IPS-15b (cell line): ENCODE measurements at regions not wholly inside any gene's neighbourhood (a gene's known extent, or its start where the extent isn't known, plus 50 kb on each side); places are given as distances from the start of the nearest gene placed in this dataset.

Source experiments
- H3K27me3 ChIP-seq: one replicate; pipeline ENCODE4 v1.6.1; 2013; ENCODE audit warnings: low read length; ENCODE audit not compliant: control insufficient read depth, insufficient read depth
- H3K36me3 ChIP-seq: one replicate; pipeline ENCODE4 v1.6.1; 2013; ENCODE audit warnings: low read length; ENCODE audit not compliant: control insufficient read depth, insufficient read depth
- H3K4me1 ChIP-seq: one replicate; pipeline ENCODE4 v1.6.1; 2013; ENCODE audit warnings: mild to moderate bottlenecking, low read length; ENCODE audit not compliant: control insufficient read depth, insufficient read depth
- H3K4me3 ChIP-seq: one replicate; pipeline ENCODE4 v1.5.1; 2013; ENCODE audit warnings: low read depth, low read length
- H3K9ac ChIP-seq: one replicate; pipeline ENCODE4 v1.6.1; 2013; ENCODE audit warnings: low read depth, mild to moderate bottlenecking, low read length
- H3K9me3 ChIP-seq: one replicate; pipeline ENCODE4 v1.6.1; 2013; ENCODE audit warnings: mild to moderate bottlenecking, low read length; ENCODE audit not compliant: control insufficient read depth, insufficient read depth

DNA sequence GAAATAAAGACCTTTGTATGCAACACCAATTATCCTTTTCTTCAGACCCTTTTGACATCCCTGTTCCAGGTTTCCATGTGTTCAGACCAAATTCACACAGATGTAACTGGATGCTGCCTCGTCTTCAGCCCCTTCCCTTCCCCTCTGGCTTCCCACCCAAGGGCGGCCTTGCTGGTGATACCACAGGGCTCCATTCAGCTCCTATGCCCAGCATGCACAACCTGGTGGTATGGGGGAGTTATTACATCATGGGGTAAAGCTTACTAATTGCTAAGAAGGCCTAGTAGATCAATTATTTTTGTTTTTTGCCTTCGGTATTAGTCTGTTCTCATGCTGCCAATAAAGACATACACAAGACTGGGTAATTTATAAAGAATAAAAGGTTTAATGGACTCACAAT, 317.0 kb upstream of the CXXC4 start:
- H3K9me3 ChIP-seq, result no peaks in the 10 kb centered on the region
- H3K36me3 ChIP-seq, result no peaks in the 10 kb centered on the region
- H3K4me1 ChIP-seq, result no peaks in the 10 kb centered on the region
- no peak overlapping the region for H3K9ac ChIP-seq
- H3K27me3 ChIP-seq, result no peaks in the 10 kb centered on the region
- no peak overlapping the region for H3K4me3 ChIP-seq

DNA sequence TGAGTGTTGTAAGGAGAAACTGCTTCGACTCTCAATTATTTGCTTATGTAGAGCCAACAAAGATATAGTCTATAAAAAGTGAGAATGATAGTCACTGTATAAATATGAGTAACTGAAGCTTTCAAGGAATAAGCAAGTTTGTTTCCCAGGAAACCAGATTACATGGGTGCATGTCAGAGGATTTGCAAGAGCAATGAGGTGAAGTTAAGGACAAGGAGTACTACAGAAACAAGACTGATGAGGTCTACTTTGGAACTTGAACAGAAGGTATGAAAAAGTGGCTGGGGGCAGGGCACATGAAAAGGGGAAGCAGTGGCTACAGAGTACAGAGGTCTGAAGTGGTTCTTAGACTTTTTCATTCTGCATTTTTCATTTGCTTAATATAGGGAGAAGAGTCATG, 321.0 kb upstream of the CXXC4 start:
- Histone ChIP-seq H3K9me3 (no peaks in the 10 kb centered on the region), H3K4me3 (no peak overlapping the region), H3K36me3 (no peaks in the 10 kb centered on the region), H3K27me3 (no peaks in the 10 kb centered on the region), H3K4me1 (no peaks in the 10 kb centered on the region), H3K9ac (no peak overlapping the region)

DNA sequence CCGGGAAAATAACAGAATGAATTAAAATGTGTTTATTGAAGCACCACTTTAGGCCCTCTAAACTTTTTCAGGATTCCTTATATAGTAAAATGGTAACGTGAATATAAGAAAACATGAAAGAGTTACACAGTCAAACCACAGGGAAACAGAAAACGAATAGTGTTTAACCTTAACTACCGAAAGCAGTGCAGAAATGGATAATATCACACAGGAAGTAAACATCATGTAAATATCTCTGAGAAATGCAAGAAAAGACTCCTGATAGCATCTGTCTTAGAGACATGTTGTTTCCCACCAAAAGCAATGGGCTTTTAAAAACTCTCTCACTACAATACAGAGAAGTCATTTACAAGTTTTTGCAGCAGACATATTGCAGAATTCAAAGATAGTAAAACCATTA, 323.9 kb upstream of the CXXC4 start:
- Histone ChIP-seq H3K4me1 (no peaks in the 10 kb centered on the region), H3K9me3 (no peaks in the 10 kb centered on the region), H3K27me3 (no peaks in the 10 kb centered on the region), H3K4me3 (no peak overlapping the region), H3K36me3 (no peaks in the 10 kb centered on the region), H3K9ac (no peak overlapping the region)

DNA sequence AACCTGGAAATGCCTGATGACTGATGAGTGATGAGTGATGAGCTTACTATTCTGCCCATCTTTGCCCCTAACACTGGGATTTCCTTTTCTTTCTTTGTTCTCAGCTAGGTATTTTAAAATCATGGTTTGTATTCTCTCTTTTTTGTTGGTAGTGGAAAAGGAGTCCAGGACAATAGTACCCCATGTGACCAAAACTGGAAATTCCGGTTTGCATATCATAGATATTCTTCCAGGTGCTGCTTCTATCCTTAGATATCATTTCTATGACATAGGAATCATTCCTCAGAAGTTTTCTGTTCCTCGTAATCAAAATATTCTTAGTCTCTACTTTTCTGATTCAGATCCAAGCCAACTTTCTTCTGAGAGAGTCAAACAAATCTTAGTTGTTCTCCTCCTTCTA, 320.5 kb upstream of the TET2 start:
- no peak overlapping the region for H3K9ac ChIP-seq
- H3K9me3 ChIP-seq, result no peaks in the 10 kb centered on the region
- H3K27me3 ChIP-seq, result no peaks in the 10 kb centered on the region
- no peaks in the 10 kb centered on the region for H3K4me1 ChIP-seq
- no peak overlapping the region for H3K4me3 ChIP-seq
- H3K36me3 ChIP-seq, result no peaks in the 10 kb centered on the region

DNA sequence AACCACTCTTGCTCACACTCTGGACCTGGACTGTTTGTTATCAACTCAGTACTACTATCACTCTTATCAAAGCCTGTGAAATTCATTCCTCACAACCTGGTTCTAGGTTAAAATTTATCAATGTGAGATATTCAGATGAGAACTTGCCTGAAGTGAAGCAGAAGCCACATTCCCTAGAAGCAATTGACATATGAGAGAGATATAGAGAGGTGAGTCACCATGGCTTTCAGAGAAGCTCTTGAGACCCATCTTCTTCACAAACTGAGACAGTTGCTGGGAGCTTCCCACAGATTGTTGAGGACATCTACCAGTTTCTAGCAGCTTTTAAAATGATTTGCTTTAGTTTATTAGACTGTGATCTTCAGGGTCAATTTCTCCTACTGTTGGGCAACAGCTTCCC, 316.9 kb upstream of the TET2 start:
- no peaks in the 10 kb centered on the region for H3K36me3 ChIP-seq
- no peaks in the 10 kb centered on the region for H3K9me3 ChIP-seq
- no peak overlapping the region for H3K9ac ChIP-seq
- no peak overlapping the region for H3K4me3 ChIP-seq
- no peaks in the 10 kb centered on the region for H3K4me1 ChIP-seq
- H3K27me3 ChIP-seq, result no peaks in the 10 kb centered on the region

DNA sequence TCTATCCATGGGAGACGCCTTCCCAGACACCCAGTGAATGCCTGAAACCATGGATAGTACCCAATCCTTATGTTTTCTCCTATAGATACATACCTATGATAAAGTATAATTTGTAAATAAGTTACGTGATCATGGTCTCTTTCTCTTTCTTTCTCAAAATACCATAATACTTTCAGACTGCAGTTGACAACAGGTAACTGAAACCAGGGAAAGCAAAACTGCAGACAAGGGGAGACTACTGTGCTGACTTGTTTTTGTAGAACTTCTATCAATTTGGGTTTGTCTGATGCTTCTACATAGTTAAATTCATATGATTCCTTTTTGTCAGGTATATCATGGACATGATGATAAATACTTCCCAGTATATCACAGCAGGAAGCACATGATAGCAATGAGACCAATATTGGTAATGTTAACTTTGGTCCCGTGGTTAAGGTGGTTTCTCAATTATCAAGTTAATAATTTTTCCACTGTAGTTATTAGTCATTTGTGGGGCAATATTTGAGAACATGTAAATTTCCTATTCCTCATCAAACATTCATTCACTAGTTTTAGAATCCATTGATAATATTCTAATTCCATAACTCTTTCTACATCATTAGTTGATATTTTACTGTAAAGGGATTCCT, 298.0 kb upstream of the TET2 start:
- Histone ChIP-seq H3K9me3 (no peaks in the 10 kb centered on the region), H3K36me3 (no peaks in the 10 kb centered on the region), H3K4me1 (no peaks in the 10 kb centered on the region), H3K27me3 (no peaks in the 10 kb centered on the region), H3K9ac (no peak overlapping the region), H3K4me3 (no peak overlapping the region)

DNA sequence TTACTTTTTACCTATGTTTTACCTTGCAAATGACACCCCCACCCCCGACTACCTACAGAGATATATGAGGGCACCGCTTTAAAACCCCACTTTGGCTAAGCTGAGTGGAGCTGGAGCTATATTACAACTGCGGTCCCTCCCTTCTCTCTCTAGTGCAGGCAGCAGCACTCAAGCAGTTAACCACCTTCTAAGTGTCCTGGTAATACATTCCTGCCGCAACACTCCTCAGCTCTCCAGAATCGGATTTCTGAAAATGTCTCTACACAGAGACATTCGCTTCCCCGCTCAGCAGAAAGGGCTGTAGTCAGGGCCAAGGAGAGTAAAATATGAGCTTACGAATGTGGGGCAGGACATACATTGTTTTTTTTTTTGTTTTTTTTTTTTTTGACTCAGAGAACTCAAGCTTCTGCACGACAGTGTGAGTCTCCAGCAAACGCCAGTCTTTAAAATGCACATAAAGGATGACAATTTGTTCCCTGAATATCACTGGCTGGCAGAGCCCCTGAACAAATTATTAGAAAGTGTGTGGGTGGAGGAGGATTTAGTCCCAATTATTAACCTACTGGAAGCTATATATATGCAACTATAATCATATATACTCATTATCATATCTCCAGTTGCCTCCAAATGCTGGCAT, 287.0 kb upstream of the TET2 start:
- Histone ChIP-seq H3K9ac (no peak overlapping the region), H3K4me1 (no peaks in the 10 kb centered on the region), H3K36me3 (no peaks in the 10 kb centered on the region), H3K4me3 (no peak overlapping the region), H3K27me3 (no peaks in the 10 kb centered on the region), H3K9me3 (no peaks in the 10 kb centered on the region)

DNA sequence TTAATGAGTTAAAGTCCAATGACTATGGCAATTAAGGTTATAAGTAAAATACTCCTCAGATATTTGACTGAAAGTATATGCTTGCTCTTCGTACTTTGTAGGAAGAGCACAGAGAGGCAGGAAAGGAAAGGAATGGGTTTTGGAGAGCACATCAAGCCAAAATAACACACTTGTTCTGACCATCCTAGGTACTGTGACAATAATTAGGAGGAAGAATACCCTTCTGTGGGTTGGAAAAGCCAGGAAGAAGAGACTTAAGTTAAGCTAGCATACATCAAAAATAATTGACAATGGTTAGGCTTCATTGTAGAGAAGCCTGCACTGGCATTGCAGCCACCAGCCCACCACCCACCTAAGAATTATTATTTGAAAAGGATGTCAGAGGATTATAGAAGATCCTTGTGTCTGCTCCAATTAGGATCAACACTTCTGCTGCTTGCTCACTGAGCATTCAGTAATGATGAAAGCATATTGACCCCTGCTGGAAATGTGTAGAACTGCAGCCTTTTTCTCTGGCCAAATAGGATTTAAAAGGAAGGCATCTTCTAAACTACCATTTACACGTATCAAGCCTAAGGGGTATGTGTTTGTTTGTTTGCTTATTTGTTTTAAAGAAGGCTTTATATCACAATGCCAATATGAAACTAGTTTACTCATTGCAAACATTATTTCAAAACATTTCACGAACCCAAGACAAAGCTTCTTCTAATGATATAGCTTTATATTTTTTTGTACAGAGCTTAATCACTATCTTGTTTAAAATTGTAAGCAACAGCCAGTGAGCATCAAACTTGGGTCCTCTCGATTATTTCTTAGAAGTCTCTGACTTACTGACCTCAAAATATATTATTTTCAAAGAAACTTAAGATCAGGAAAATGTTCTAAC, 286.2 kb upstream of the TET2 start:
- Histone ChIP-seq H3K27me3 (no peaks in the 10 kb centered on the region), H3K4me3 (no peak overlapping the region), H3K9ac (no peak overlapping the region), H3K4me1 (no peaks in the 10 kb centered on the region), H3K9me3 (no peaks in the 10 kb centered on the region), H3K36me3 (no peaks in the 10 kb centered on the region)

DNA sequence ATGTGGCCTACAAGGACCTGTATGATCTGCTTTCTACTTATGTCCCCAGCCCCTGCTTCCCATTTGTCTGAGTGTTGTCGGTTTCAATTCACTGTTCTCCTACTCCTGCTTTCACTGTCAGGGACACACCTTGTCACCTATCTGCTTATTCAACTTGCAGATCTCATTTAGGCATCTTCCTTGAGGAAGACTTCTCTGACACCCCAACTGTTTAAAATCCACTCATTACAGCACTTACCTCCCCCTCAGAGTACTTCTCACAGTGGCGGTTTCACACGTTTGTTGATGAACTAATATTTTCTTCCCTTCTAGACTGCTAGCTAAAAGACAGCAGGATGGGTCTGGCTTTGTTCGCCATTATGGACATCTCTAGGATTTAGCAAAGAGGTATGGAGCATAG, 279.9 kb upstream of the TET2 start:
- Histone ChIP-seq H3K4me3 (no peak overlapping the region), H3K4me1 (no peaks in the 10 kb centered on the region), H3K9me3 (no peaks in the 10 kb centered on the region), H3K9ac (no peak overlapping the region), H3K36me3 (no peaks in the 10 kb centered on the region), H3K27me3 (no peaks in the 10 kb centered on the region)

DNA sequence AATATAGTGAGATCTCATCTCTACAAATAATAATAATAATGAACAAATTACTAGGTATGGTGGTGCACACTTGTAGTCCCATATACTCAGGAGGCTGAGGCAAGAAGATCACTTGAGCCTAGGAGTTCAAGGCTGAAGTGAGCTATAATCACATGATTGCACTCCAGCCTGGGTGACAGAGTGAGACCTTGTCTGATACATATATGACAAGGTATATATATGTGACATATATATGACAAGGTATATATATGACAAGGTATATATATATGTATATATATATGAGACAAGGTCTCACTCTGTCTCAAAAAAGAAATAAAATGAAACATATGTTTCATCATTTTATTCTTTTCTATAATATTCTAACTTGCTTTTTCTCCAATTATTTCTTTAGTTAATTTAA, 278.1 kb upstream of the TET2 start:
- no peaks in the 10 kb centered on the region for H3K9me3 ChIP-seq
- H3K36me3 ChIP-seq, result no peaks in the 10 kb centered on the region
- no peaks in the 10 kb centered on the region for H3K4me1 ChIP-seq
- H3K4me3 ChIP-seq, result no peak overlapping the region
- no peaks in the 10 kb centered on the region for H3K27me3 ChIP-seq
- H3K9ac ChIP-seq, result no peak overlapping the region

DNA sequence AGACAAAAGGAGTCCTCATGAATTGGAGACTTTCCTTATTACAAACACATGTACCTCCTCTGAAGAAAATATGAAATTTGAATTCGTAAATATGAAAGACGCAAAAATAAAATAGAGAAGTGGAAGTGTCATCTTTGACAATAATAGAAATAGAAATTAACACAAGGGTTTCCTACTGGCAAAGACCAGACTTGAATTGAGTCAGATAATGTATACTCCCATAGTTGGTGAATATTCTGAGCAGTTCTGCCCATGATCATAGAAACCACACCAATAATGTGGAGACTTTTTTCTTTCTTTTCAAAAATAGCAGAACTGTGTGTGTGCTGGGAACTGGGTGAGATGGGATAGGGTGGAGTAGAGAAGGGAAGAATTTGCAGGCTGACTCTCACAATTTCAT, 277.7 kb upstream of the TET2 start:
- H3K36me3 ChIP-seq, result no peaks in the 10 kb centered on the region
- no peaks in the 10 kb centered on the region for H3K9me3 ChIP-seq
- no peaks in the 10 kb centered on the region for H3K27me3 ChIP-seq
- H3K9ac ChIP-seq, result no peak overlapping the region
- H3K4me1 ChIP-seq, result no peaks in the 10 kb centered on the region
- H3K4me3 ChIP-seq, result no peak overlapping the region

DNA sequence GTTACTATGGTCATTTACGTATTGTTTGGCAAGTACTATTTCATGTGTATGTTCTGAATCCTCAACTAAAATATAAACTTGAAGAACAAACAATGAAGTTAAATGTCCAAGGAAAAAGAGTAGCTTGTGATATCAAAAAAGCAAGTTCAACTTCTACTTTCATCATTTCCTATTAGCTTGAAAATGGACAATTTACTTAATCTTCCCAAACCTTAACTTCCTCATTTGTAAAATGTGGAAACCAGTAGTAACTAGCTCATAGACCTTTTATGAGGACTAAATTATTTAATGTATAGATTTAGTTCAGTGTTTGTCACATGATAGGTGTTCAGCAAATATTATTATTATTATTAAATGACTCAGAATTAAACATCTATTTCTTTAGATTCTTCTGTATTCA, 276.8 kb upstream of the TET2 start:
- Histone ChIP-seq H3K36me3 (no peaks in the 10 kb centered on the region), H3K9me3 (no peaks in the 10 kb centered on the region), H3K9ac (no peak overlapping the region), H3K27me3 (no peaks in the 10 kb centered on the region), H3K4me3 (no peak overlapping the region), H3K4me1 (no peaks in the 10 kb centered on the region)
